Natural killer cell (primary cell): ENCODE measurements at regions not wholly inside any gene's neighbourhood (a gene's known extent, or its start where the extent isn't known, plus 50 kb on each side); places are given as distances from the start of the nearest gene placed in this dataset.
"Not testable (repeated sequence)": the region's sequence is repeated elsewhere in the genome, so short reads cannot be mapped to it uniquely, and the experiment has no call there.

Source experiments
- ATAC-seq, 3 donors: fragments of 150-1000 bp in 2 of 3; fragments of 200-7000 bp in 1 of 3; cut with Tn5 transposase; 1 replicate in 1 of 3; 2 replicates in 2 of 3; pipeline ENCODE4 v1.10.0; 2021; ENCODE audit warnings: mild to moderate bottlenecking in 2 of 3, moderate library complexity in 2 of 3
- DNase-seq, 2 donors: peaks; one replicate each; pipeline versions ENCODE4 v3.0.0 to v3.0.0-alpha.2; 2013 to 2021; ENCODE audit warnings: mixed read lengths in 1 of 2
- H3K27ac ChIP-seq: one replicate; pipeline ENCODE4 v1.5.1; 2013; ENCODE audit warnings: mild to moderate bottlenecking, low read length
- H3K27me3 ChIP-seq: one replicate; pipeline ENCODE4 v1.6.1; 2013; ENCODE audit warnings: low read length; ENCODE audit not compliant: control insufficient read depth, insufficient read depth
- H3K36me3 ChIP-seq: one replicate; pipeline ENCODE4 v1.6.1; 2013; ENCODE audit warnings: low read length; ENCODE audit not compliant: control insufficient read depth, insufficient read depth
- H3K4me1 ChIP-seq: one replicate; pipeline ENCODE4 v1.6.1; 2013; ENCODE audit warnings: low read length; ENCODE audit not compliant: control insufficient read depth, insufficient read depth
- H3K4me3 ChIP-seq: one replicate; pipeline ENCODE4 v1.5.1; 2013; ENCODE audit warnings: low read length
- H3K9me3 ChIP-seq: one replicate; pipeline ENCODE4 v1.6.1; 2013; ENCODE audit warnings: low read length; ENCODE audit not compliant: control insufficient read depth, insufficient read depth
- H3K27ac Mint-ChIP-seq, 2 donors: one replicate each; pipeline ENCODE4 v1.8.0; 2022; ENCODE audit warnings: mild to moderate bottlenecking in 2 of 2, mixed read lengths in 2 of 2, moderate library complexity in 1 of 2
- H3K27me3 Mint-ChIP-seq, 2 donors: one replicate each; pipeline ENCODE4 v1.8.0; 2022; ENCODE audit warnings: low read depth in 2 of 2, mixed read lengths in 2 of 2
- H3K36me3 Mint-ChIP-seq: one replicate; pipeline ENCODE4 v1.8.0; 2022; ENCODE audit warnings: mixed read lengths
- H3K4me1 Mint-ChIP-seq, 2 donors: one replicate each; pipeline ENCODE4 v1.8.0; 2022; ENCODE audit warnings: mixed read lengths in 2 of 2
- H3K4me3 Mint-ChIP-seq: one replicate; pipeline ENCODE4 v1.8.0; 2022; ENCODE audit warnings: mild to moderate bottlenecking, moderate library complexity, mixed read lengths
- H3K9me3 Mint-ChIP-seq, 2 donors: one replicate each; pipeline ENCODE4 v1.8.0; 2022; ENCODE audit warnings: mixed read lengths in 2 of 2
- CTCF ChIP-seq: fragments of 200-600 bp; IDR thresholded peaks from one replicate; pipeline ENCODE4 v1.8.0; 2022; ENCODE audit warnings: antibody characterized with exemption
- WGBS: methylation state at CpG from one replicate; pipeline ENCODE4 v1.1.7; 2013; ENCODE audit warnings: missing lambda C conversion rate; ENCODE audit not compliant: insufficient coverage; 5-methylcytosine and 5-hydroxymethylcytosine counted together
- intact Hi-C: fragments of 100-400 bp; cut with micrococcal nuclease; formaldehyde crosslinking; loops from one replicate; pipeline ENCODE4 v1.14.2; 2022

GRCh38 chr1:189220750-189221149 is 1256.9 kb downstream of the BRINP3 start:
- Mint-ChIP-seq H3K9me3 (peaks cover 10 to 19% of the 10 kb centered on the region in 2 donors), H3K27me3 (no peaks in the 10 kb centered on the region)

GRCh38 chr1:189225794-189226145 is 1251.9 kb downstream of the BRINP3 start:
- WGBS: 95% methylated on average over 28 of the region's 28 CpGs
- peaks cover 9 to 17% of the 10 kb centered on the region in 2 donors for H3K9me3 Mint-ChIP-seq
- H3K36me3 Mint-ChIP-seq, DNase-seq, H3K27me3 ChIP-seq, ATAC-seq, H3K27ac Mint-ChIP-seq, H3K36me3 ChIP-seq, H3K4me1 Mint-ChIP-seq, H3K9me3 ChIP-seq, H3K27me3 Mint-ChIP-seq, H3K4me3 ChIP-seq, H3K4me3 Mint-ChIP-seq, intact Hi-C loops, H3K27ac ChIP-seq, H3K4me1 ChIP-seq: not testable (repeated sequence)

More at GRCh38 chr1:189220750-189221149, 1256.9 kb downstream of the BRINP3 start:
- WGBS: no CpG with 5 or more reads among the region's 1 CpG
- Mint-ChIP-seq H3K4me3 (no peak overlapping the region), H3K27ac (no peak overlapping the region), H3K36me3 (no peaks in the 10 kb centered on the region), H3K4me1 (no peaks in the 10 kb centered on the region)
- H3K4me3 ChIP-seq: no peak overlapping the region
- intact Hi-C loops: no loop called here
- no peaks in the 10 kb centered on the region for H3K36me3 ChIP-seq
- H3K27ac ChIP-seq: no peak overlapping the region
- ATAC-seq (no peak), DNase-seq (no peak)
- H3K4me1 ChIP-seq: no peaks in the 10 kb centered on the region
- no peak for TF ChIP-seq CTCF
- H3K9me3 ChIP-seq: peaks cover 8% of the 10 kb centered on the region
- no peaks in the 10 kb centered on the region for H3K27me3 ChIP-seq

- Mint-ChIP-seq H3K4me1 (no peaks in the 10 kb centered on the region), H3K4me3 (no peak overlapping the region), H3K27ac (no peak overlapping the region), H3K9me3 (peaks cover 9 to 17% of the 10 kb centered on the region in 2 donors), H3K36me3 (no peaks in the 10 kb centered on the region), H3K27me3 (no peaks in the 10 kb centered on the region)
- H3K4me1 ChIP-seq: no peaks in the 10 kb centered on the region
- no peaks in the 10 kb centered on the region for H3K27me3 ChIP-seq
- no peak for ATAC-seq
- no peaks in the 10 kb centered on the region for H3K36me3 ChIP-seq
- H3K27ac ChIP-seq: no peak overlapping the region
- DNase-seq: no peak
- TF ChIP-seq CTCF: no peak
- H3K4me3 ChIP-seq: no peak overlapping the region
- WGBS: 97% methylated on average over 1 of the region's 1 CpG
- H3K9me3 ChIP-seq: peaks cover 4% of the 10 kb centered on the region
- intact Hi-C loops: no loop called here
Observed at GRCh38 chr1:189226779-189227178, 1250.9 kb downstream of the BRINP3 start.

GRCh38 chr1:189237008-189237407 is 1240.7 kb downstream of the BRINP3 start:
- H3K4me3 Mint-ChIP-seq: no peak overlapping the region
- H3K4me1 Mint-ChIP-seq: no peaks in the 10 kb centered on the region
- H3K36me3 ChIP-seq: no peaks in the 10 kb centered on the region
- H3K9me3 Mint-ChIP-seq: peaks cover 22 to 26% of the 10 kb centered on the region in 2 donors
- H3K4me1 ChIP-seq: no peaks in the 10 kb centered on the region
- no peak overlapping the region for H3K27ac Mint-ChIP-seq
- H3K27ac ChIP-seq: no peak overlapping the region
- DNase-seq (no peak), ATAC-seq (no peak)
- peaks cover 10% of the 10 kb centered on the region for H3K9me3 ChIP-seq
- H3K27me3 ChIP-seq: no peaks in the 10 kb centered on the region
- H3K36me3 Mint-ChIP-seq: peaks cover 13% of the 10 kb centered on the region
- no peak for TF ChIP-seq CTCF
- 66% methylated on average over 3 of the region's 3 CpGs for WGBS
- no peak overlapping the region for H3K4me3 ChIP-seq
- intact Hi-C loops: no loop called here
- no peaks in the 10 kb centered on the region for H3K27me3 Mint-ChIP-seq
